WTC11 (cell line): ENCODE measurements at regions not wholly inside any gene's neighbourhood (a gene's known extent, or its start where the extent isn't known, plus 50 kb on each side); places are given as distances from the start of the nearest gene placed in this dataset.

ENCODE experiments used
- ARID4B ChIP-seq: sonication (generic); formaldehyde crosslinking; IDR thresholded peaks from 2 replicates; pipeline ENCODE4 v1.8.0; 2023; ENCODE audit warnings: missing genetic modification reagents, mild to moderate bottlenecking, borderline replicate concordance
- ATF1 ChIP-seq: sonication (generic); formaldehyde crosslinking; IDR thresholded peaks from 2 replicates; pipeline ENCODE4 v1.8.1; 2023; ENCODE audit warnings: mild to moderate bottlenecking, moderate library complexity, missing genetic modification reagents
- CTCF ChIP-seq: fragments of 200-600 bp; IDR thresholded peaks from 2 replicates; pipeline ENCODE4 v1.8.0; 2022; ENCODE audit warnings: antibody characterized with exemption
- NFYB ChIP-seq: sonication (generic); formaldehyde crosslinking; conservative IDR thresholded peaks from 2 replicates; pipeline ENCODE4 v1.8.0; 2022; ENCODE audit warnings: low read depth, missing genetic modification reagents
- TP53 ChIP-seq: sonication (generic); formaldehyde crosslinking; IDR thresholded peaks from 2 replicates; pipeline ENCODE4 v1.8.1; 2023; ENCODE audit warnings: mild to moderate bottlenecking, missing genetic modification reagents
- ZBTB21 ChIP-seq: sonication (generic); formaldehyde crosslinking; IDR thresholded peaks from 2 replicates; pipeline ENCODE4 v1.8.1; 2023; ENCODE audit warnings: mild to moderate bottlenecking, missing genetic modification reagents, borderline replicate concordance
- ZNF121 ChIP-seq: sonication (generic); formaldehyde crosslinking; IDR thresholded peaks from 2 replicates; pipeline ENCODE4 v1.8.0; 2023; ENCODE audit warnings: missing genetic modification reagents

DNA sequence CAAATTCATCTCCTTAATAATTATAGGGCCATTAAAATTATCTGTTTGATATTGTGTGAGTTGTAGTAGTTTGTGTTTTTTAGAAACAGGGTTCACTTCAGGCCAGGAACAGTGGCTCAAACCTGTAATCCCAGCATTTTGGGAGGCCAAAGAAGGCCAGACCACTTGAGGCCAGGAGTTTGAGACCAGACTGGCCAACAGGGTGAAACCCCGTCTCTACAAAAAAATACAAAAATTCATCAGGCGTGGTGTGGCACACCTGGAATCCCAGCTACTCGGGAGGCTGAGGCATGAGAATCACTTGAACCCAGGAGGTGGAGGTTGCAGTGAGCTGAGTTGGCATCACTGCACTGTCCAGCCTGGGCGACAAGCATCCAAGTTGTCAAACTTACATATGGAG, 57.0 kb downstream of the IARS1 start:
- TF ChIP-seq ARID4B (CRISPR knock-in tag) (no peak), CTCF (no peak), TP53 (CRISPR knock-in tag) (no peak), ZNF121 (CRISPR knock-in tag) (no peak), ZBTB21 (CRISPR knock-in tag) (no peak), NFYB (CRISPR knock-in tag) (no peak), ATF1 (CRISPR knock-in tag) (no peak)
